ENCODE measurements at regions not wholly inside any gene's neighbourhood (a gene's known extent, or its start where the extent isn't known, plus 50 kb on each side); places are given as distances from the start of the nearest gene placed in this dataset.

DNA sequence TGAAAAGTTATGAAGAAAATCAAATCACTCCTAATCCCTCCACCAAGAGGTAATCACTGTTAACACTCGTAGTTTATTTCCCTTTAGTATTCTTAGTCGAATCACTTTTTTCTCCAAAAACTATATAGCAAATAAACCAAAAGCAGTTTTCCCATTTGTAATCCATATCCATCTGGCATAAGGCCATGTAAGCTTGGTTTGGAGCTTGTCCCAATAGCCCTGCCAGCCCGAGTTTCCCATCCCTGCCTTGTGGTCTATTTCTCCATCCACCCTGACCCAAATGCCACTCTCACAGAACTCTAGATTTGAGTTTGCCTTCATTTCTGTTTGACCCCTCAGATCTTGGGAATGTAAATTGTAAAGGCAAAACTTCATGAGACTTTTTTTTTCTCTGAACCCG, 71.8 kb upstream of the DSP start:
- TF ChIP-seq POLR2A (IDR thresholded peaks at IDR 0.05) (no peak), POLR2AphosphoS5 (IDR thresholded peaks at IDR 0.05) (no peak)
- TF ChIP-seq, protein P1, sequence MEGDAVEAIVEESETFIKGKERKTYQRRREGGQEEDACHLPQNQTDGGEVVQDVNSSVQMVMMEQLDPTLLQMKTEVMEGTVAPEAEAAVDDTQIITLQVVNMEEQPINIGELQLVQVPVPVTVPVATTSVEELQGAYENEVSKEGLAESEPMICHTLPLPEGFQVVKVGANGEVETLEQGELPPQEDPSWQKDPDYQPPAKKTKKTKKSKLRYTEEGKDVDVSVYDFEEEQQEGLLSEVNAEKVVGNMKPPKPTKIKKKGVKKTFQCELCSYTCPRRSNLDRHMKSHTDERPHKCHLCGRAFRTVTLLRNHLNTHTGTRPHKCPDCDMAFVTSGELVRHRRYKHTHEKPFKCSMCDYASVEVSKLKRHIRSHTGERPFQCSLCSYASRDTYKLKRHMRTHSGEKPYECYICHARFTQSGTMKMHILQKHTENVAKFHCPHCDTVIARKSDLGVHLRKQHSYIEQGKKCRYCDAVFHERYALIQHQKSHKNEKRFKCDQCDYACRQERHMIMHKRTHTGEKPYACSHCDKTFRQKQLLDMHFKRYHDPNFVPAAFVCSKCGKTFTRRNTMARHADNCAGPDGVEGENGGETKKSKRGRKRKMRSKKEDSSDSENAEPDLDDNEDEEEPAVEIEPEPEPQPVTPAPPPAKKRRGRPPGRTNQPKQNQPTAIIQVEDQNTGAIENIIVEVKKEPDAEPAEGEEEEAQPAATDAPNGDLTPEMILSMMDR (IDR thresholded peaks at IDR 0.05) = no peak
